Lower leg skin (tissue), 3 donors: ENCODE measurements at regions not wholly inside any gene's neighbourhood (a gene's known extent, or its start where the extent isn't known, plus 50 kb on each side); places are given as distances from the start of the nearest gene placed in this dataset.

ENCODE experiments used
- CTCF ChIP-seq, 3 donors: fragments of 450-650 bp; IDR thresholded peaks; one replicate each; pipeline ENCODE4 v1.5.1; 2016; ENCODE audit warnings: antibody characterized with exemption in 3 of 3, mild to moderate bottlenecking in 3 of 3, moderate library complexity in 2 of 3
- POLR2A ChIP-seq, 2 donors: fragments of 450-650 bp; IDR thresholded peaks; one replicate each; pipeline ENCODE4 v1.6.1; 2016 to 2017; ENCODE audit warnings: antibody characterized with exemption in 2 of 2, mild to moderate bottlenecking in 1 of 2, moderate library complexity in 1 of 2

- no peak for TF ChIP-seq CTCF (IDR thresholded peaks at IDR 0.05)
- no peak for TF ChIP-seq POLR2A (IDR thresholded peaks at IDR 0.05)
Observed at GRCh38 chr7:92949748-92950147, 113.4 kb upstream of the CDK6 start.
